Endothelial cell of umbilical vein (primary cell): ENCODE measurements at regions not wholly inside any gene's neighbourhood (a gene's known extent, or its start where the extent isn't known, plus 50 kb on each side); places are given as distances from the start of the nearest gene placed in this dataset.

Experiments used
- EZH2 ChIP-seq: IDR thresholded peaks from 2 replicates; pipeline ENCODE4 v1.6.1; 2012; ENCODE audit warnings: borderline replicate concordance, low read depth, mild to moderate bottlenecking, moderate library complexity, low read length, inconsistent platforms; ENCODE audit not compliant: severe bottlenecking
- FOS ChIP-seq: IDR thresholded peaks from 2 replicates; pipeline ENCODE4 v1.6.1; 2011; ENCODE audit warnings: mild to moderate bottlenecking, low read length, moderate library complexity, borderline replicate concordance; ENCODE audit not compliant: insufficient read depth
- GATA2 ChIP-seq: IDR thresholded peaks from 2 replicates; pipeline ENCODE4 v1.7.0; 2011; ENCODE audit warnings: low read depth, mild to moderate bottlenecking, moderate library complexity, mixed read lengths, low read length; ENCODE audit not compliant: insufficient read length, insufficient read depth
- JUN ChIP-seq: IDR thresholded peaks from 2 replicates; pipeline ENCODE4 v1.6.1; 2011; ENCODE audit warnings: borderline replicate concordance, low read depth; ENCODE audit not compliant: insufficient read length, insufficient read depth
- MYC ChIP-seq: IDR thresholded peaks from one replicate; pipeline ENCODE4 v1.6.1; 2011; ENCODE audit warnings: mild to moderate bottlenecking, low read depth, low read length
- POLR2A ChIP-seq: IDR thresholded peaks from 2 replicates; pipeline ENCODE4 v1.6.1; 2012; ENCODE audit warnings: low read depth, mild to moderate bottlenecking, control low read depth, low read length
- POLR2AphosphoS5 ChIP-seq: IDR thresholded peaks from 2 replicates; pipeline ENCODE4 v1.6.1; 2012; ENCODE audit warnings: low read depth, mild to moderate bottlenecking, control low read depth, low read length, moderate library complexity; ENCODE audit not compliant: insufficient read depth
- TF ChIP-seq, protein P1 (sequence below), 2 donors: IDR thresholded peaks; 1 replicate in 1 of 2; 2 replicates in 1 of 2; pipeline ENCODE4 v1.5.1; 2011; ENCODE audit warnings: low read length in 2 of 2, mild to moderate bottlenecking in 2 of 2, moderate library complexity in 2 of 2, control low read depth in 1 of 2, inconsistent platforms in 1 of 2, low read depth in 1 of 2; ENCODE audit not compliant: insufficient read depth in 1 of 2; ENCODE audit errors: extremely low read depth in 1 of 2
- TF ChIP-seq, protein P2 (sequence below): IDR thresholded peaks from 2 replicates; pipeline ENCODE4 v1.6.1; 2011; ENCODE audit not compliant: insufficient read depth, insufficient read length

DNA sequence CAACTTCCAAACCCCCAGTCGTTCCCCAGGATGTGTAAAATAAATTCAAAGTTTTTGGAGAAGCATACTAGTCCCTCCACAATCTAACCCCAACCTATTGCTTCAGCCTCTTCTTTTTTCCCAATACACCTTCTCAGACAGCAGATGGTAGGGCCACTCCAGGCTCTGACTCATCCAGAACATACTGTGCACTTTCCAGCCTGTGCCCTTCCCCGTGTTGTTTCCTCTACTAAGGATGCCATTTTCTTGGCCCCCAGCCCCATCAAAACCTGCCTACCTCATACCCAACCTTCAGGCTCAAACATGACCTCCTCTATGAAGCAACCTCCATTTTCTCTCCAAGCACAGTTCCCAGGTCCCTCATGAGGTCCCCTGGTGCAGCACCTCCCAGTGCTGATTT lies 669.3 kb downstream of the BCL11A start:
- TF ChIP-seq GATA2 (no peak), POLR2A (no peak), MYC (no peak), POLR2AphosphoS5 (no peak), EZH2 (no peak), JUN (no peak), FOS (no peak)
- TF ChIP-seq, protein P1, sequence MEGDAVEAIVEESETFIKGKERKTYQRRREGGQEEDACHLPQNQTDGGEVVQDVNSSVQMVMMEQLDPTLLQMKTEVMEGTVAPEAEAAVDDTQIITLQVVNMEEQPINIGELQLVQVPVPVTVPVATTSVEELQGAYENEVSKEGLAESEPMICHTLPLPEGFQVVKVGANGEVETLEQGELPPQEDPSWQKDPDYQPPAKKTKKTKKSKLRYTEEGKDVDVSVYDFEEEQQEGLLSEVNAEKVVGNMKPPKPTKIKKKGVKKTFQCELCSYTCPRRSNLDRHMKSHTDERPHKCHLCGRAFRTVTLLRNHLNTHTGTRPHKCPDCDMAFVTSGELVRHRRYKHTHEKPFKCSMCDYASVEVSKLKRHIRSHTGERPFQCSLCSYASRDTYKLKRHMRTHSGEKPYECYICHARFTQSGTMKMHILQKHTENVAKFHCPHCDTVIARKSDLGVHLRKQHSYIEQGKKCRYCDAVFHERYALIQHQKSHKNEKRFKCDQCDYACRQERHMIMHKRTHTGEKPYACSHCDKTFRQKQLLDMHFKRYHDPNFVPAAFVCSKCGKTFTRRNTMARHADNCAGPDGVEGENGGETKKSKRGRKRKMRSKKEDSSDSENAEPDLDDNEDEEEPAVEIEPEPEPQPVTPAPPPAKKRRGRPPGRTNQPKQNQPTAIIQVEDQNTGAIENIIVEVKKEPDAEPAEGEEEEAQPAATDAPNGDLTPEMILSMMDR (IDR thresholded peaks at IDR 0.05; ENCODE audit: extremely low read depth in 1 of 2, insufficient read depth in 1 of 2, low read depth in 1 of 2, low read length in 2 of 2), result no peak
- TF ChIP-seq, protein P2, sequence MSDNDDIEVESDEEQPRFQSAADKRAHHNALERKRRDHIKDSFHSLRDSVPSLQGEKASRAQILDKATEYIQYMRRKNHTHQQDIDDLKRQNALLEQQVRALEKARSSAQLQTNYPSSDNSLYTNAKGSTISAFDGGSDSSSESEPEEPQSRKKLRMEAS, result no peak
